HCT116 (cell line): ENCODE measurements at regions not wholly inside any gene's neighbourhood (a gene's known extent, or its start where the extent isn't known, plus 50 kb on each side); places are given as distances from the start of the nearest gene placed in this dataset.

ENCODE experiments used
- ATAC-seq: fragments of 200-7000 bp; cut with Tn5 transposase; 2 replicates; pipeline ENCODE4 v1.9.1; 2020; ENCODE audit warnings: mild to moderate bottlenecking, moderate library complexity
- BruUV-seq: library from RNA; stranded (reverse); fragments of 400-500 nt; replicated peaks from 2 replicates; lab custom pipeline; 2021; lab: Mats Ljungman, UMichigan
- CTCF ChIA-PET: fragments of 300-600 bp; sonication (Branson Sonifier 250); formaldehyde crosslinking; loops from one replicate; lab custom pipeline; 2021; ENCODE audit warnings: antibody characterized with exemption; lab: Charles Lee
- POLR2A ChIA-PET: fragments of 300-600, 350-600 bp; sonication (Branson Sonifier 250); formaldehyde crosslinking; loops from one replicate; lab custom pipeline; 2021; ENCODE audit warnings: antibody characterized with exemption; lab: Charles Lee
- RAD21 ChIA-PET, 2 experiments: fragments of 300-600 bp; sonication (Branson Sonifier 250); formaldehyde crosslinking; loops; one replicate each; lab custom pipeline; 2023; ENCODE audit warnings: low total read pairs in 2 of 2; ENCODE audit not compliant: uncharacterized antibody in 2 of 2, unreplicated experiment in 2 of 2, low non-redundant PET in 1 of 2; lab: Charles Lee
- DNase-seq: peaks from one replicate; pipeline ENCODE4 v3.0.0-alpha.2; 2010; ENCODE audit warnings: low read depth, low spot score
- H2AFZ ChIP-seq: fragments of 200-600 bp; shearing (Covaris generic), sonication (generic); 2 replicates; pipeline ENCODE4 v1.6.1; 2017; ENCODE audit warnings: low read depth, mixed run types, mixed read lengths, antibody characterized with exemption, low read length; ENCODE audit not compliant: poor library complexity, severe bottlenecking
- H3K27ac ChIP-seq: 2 replicates; pipeline ENCODE4 v1.5.1; 2012; ENCODE audit warnings: low read depth, low read length
- H3K27me3 ChIP-seq: fragments of 200-600 bp; sonication (generic); 2 replicates; pipeline ENCODE4 v1.6.1; 2016; ENCODE audit warnings: mixed run types, low read length, mixed read lengths; ENCODE audit not compliant: insufficient read depth
- H3K36me3 ChIP-seq, 2 experiments: fragments of 200-500 bp in 1 of 2; fragments of 200-600 bp in 1 of 2; sonication (Bioruptor generic) in 1 of 2; sonication (generic) in 1 of 2; 2 replicates each; pipeline versions ENCODE4 v1.5.1 to v1.6.1; 2014 to 2016; ENCODE audit warnings: low read length in 2 of 2, inconsistent platforms in 1 of 2, mixed read lengths in 1 of 2, mixed run types in 1 of 2; ENCODE audit not compliant: insufficient read depth in 2 of 2, control insufficient read depth in 1 of 2
- H3K4me1 ChIP-seq, 2 experiments: fragments of 200-600 bp in 1 of 2; sonication (generic) in 1 of 2; 2 replicates each; pipeline versions ENCODE4 v1.5.1 to v1.6.1; 2012 to 2017; ENCODE audit warnings: low read length in 2 of 2, inconsistent platforms in 1 of 2, mild to moderate bottlenecking in 1 of 2, mixed read lengths in 1 of 2, mixed run types in 1 of 2, moderate library complexity in 1 of 2; ENCODE audit not compliant: insufficient read depth in 2 of 2, control insufficient read depth in 1 of 2
- H3K4me2 ChIP-seq: fragments of 200-600 bp; sonication (generic); 2 replicates; pipeline ENCODE4 v1.6.1; 2017; ENCODE audit warnings: mixed run types, low read length, mixed read lengths
- H3K4me3 ChIP-seq, 2 experiments: fragments of 200-600 bp in 1 of 2; sonication (generic) in 1 of 2; replicated peaks in 1 of 2; 2 replicates each; pipeline ENCODE4 v1.5.1; 2011 to 2016; ENCODE audit warnings: low read length in 2 of 2, control low read depth in 1 of 2, low read depth in 1 of 2, mild to moderate bottlenecking in 1 of 2, mixed read lengths in 1 of 2, mixed run types in 1 of 2
- H3K79me2 ChIP-seq: fragments of 200-600 bp; sonication (generic); 2 replicates; pipeline ENCODE4 v1.6.1; 2017; ENCODE audit warnings: mild to moderate bottlenecking, mixed run types, low read length, moderate library complexity, mixed read lengths; ENCODE audit not compliant: insufficient read depth
- H3K9ac ChIP-seq: fragments of 200-600 bp; sonication (generic); 2 replicates; pipeline ENCODE4 v1.6.1; 2016; ENCODE audit warnings: low read length, mixed read lengths
- H3K9me2 ChIP-seq: fragments of 200-600 bp; sonication (generic), shearing (Covaris generic); 2 replicates; pipeline ENCODE4 v1.6.1; 2017; ENCODE audit warnings: mixed run types, mild to moderate bottlenecking, moderate library complexity; ENCODE audit not compliant: insufficient read depth
- H3K9me3 ChIP-seq, 2 experiments: fragments of 200-500 bp in 1 of 2; fragments of 200-600 bp in 1 of 2; sonication (Bioruptor generic) in 1 of 2; sonication (generic) in 1 of 2; 2 replicates each; pipeline ENCODE4 v1.6.1; 2014 to 2017; ENCODE audit warnings: low read length in 2 of 2, mixed read lengths in 2 of 2, inconsistent platforms in 1 of 2, low read depth in 1 of 2, mild to moderate bottlenecking in 1 of 2, mixed run types in 1 of 2, moderate library complexity in 1 of 2; ENCODE audit not compliant: control insufficient read depth in 1 of 2, insufficient read depth in 1 of 2
- H4K20me1 ChIP-seq: fragments of 200-600 bp; sonication (generic), shearing (Covaris generic); 2 replicates; pipeline ENCODE4 v1.6.1; 2017; ENCODE audit warnings: mixed run types, mild to moderate bottlenecking, moderate library complexity; ENCODE audit not compliant: insufficient read depth
- ATF3 ChIP-seq: IDR thresholded peaks from 2 replicates; pipeline ENCODE4 v1.6.1; 2012
- CEBPB ChIP-seq: IDR thresholded peaks from 2 replicates; pipeline ENCODE4 v1.6.1; 2012; ENCODE audit warnings: low read depth
- EGR1 ChIP-seq: IDR thresholded peaks from 2 replicates; pipeline ENCODE4 v1.6.1; 2012; ENCODE audit warnings: low read depth
- ELF1 ChIP-seq: IDR thresholded peaks from 2 replicates; pipeline ENCODE4 v1.6.1; 2012; ENCODE audit warnings: low read depth, borderline replicate concordance
- EZH2 ChIP-seq: fragments of 200-600 bp; sonication (generic); IDR thresholded peaks from 2 replicates; pipeline ENCODE4 v1.6.1; 2017; ENCODE audit warnings: antibody characterized with exemption, mixed run types
- FOSL1 ChIP-seq: IDR thresholded peaks from 2 replicates; pipeline ENCODE4 v1.6.1; 2012; ENCODE audit warnings: low read depth
- JUND ChIP-seq: IDR thresholded peaks from 2 replicates; pipeline ENCODE4 v1.6.1; 2012
- POLR2AphosphoS5 ChIP-seq: IDR thresholded peaks from 2 replicates; pipeline ENCODE4 v1.6.1; 2011; ENCODE audit warnings: mild to moderate bottlenecking, low read depth, low read length, moderate library complexity
- RAD21 ChIP-seq: IDR thresholded peaks from 2 replicates; pipeline ENCODE4 v1.6.1; 2012; ENCODE audit warnings: low read depth, mild to moderate bottlenecking
- REST ChIP-seq: IDR thresholded peaks from 2 replicates; pipeline ENCODE4 v1.6.1; 2012; ENCODE audit warnings: low read depth
- SIN3A ChIP-seq: IDR thresholded peaks from 2 replicates; pipeline ENCODE4 v1.6.1; 2012; ENCODE audit warnings: low read depth
- SP1 ChIP-seq: IDR thresholded peaks from 2 replicates; pipeline ENCODE4 v1.6.1; 2012; ENCODE audit warnings: low read depth
- SRF ChIP-seq: IDR thresholded peaks from 2 replicates; pipeline ENCODE4 v1.6.1; 2012; ENCODE audit warnings: low read depth
- TCF7L2 ChIP-seq: IDR thresholded peaks from 2 replicates; pipeline ENCODE4 v1.7.0; 2011; ENCODE audit warnings: borderline replicate concordance, inconsistent platforms; ENCODE audit not compliant: insufficient read depth, insufficient read length; ENCODE audit errors: extremely low read depth
- ZBTB33 ChIP-seq: IDR thresholded peaks from 2 replicates; pipeline ENCODE4 v1.6.1; 2011; ENCODE audit warnings: mild to moderate bottlenecking, low read length, moderate library complexity; ENCODE audit not compliant: insufficient replicate concordance; ENCODE audit errors: extremely low read depth
- ZFX ChIP-seq: fragments of 450-650 bp; IDR thresholded peaks from 2 replicates; pipeline ENCODE4 v1.6.1; 2017
- ZNF274 ChIP-seq: fragments of 200-500 bp; sonication (Bioruptor generic); IDR thresholded peaks from 2 replicates; pipeline ENCODE4 v1.6.1; 2014; ENCODE audit warnings: mild to moderate bottlenecking, low read depth, low read length, inconsistent platforms
- intact Hi-C: fragments of 100-400 bp; cut with micrococcal nuclease; formaldehyde crosslinking; loops from 2 replicates; pipeline ENCODE4 v1.10.0; 2022

- Histone ChIP-seq H3K27ac (no peak overlapping the region), H3K9me3 (0 out of 4 replicates have a peak, but pooled peaks cover 0 to 9% of the 10 kb centered on the region in 2 experiments), H3K4me3 (no peak overlapping the region), H3K79me2 (no peaks in the 10 kb centered on the region), H3K4me1 (no peaks in the 10 kb centered on the region), H2AFZ (no peak overlapping the region), H3K4me2 (no peak overlapping the region), H3K9ac (no peak overlapping the region), H3K36me3 (no peaks in the 10 kb centered on the region)
- intact Hi-C loops, result no loop called here
- no TSS peak for BruUV-seq
- POLR2A ChIA-PET, result no interaction called here
- RAD21 ChIA-PET, result no interaction called here
- DNase-seq, result no peak
- TF ChIP-seq ZBTB33 (no peak), SIN3A (no peak), SP1 (no peak), EZH2 (no peak), ZFX (no peak), SRF (no peak), ZNF274 (no peak), EGR1 (no peak), CEBPB (no peak), ATF3 (no peak), FOSL1 (no peak), RAD21 (no peak), REST (no peak), ELF1 (no peak), JUND (no peak), POLR2AphosphoS5 (no peak), TCF7L2 (no peak)
- TF ChIP-seq, all 23 proteins: peak for 0
- H3K27me3 ChIP-seq, result no peaks in the 10 kb centered on the region; the same call in 1 of the 2 replicates
- no peak for ATAC-seq
- CTCF ChIA-PET, result no interaction called here
- H3K9me2 ChIP-seq, result no peaks in the 10 kb centered on the region
- H4K20me1 ChIP-seq, result no peaks in the 10 kb centered on the region
These were observed 66.1 kb upstream of the TMPRSS2 start for GRCh38 chr21:41573902-41574690.
